ENCODE measurements at regions not wholly inside any gene's neighbourhood (a gene's known extent, or its start where the extent isn't known, plus 50 kb on each side); places are given as distances from the start of the nearest gene placed in this dataset.

DNA sequence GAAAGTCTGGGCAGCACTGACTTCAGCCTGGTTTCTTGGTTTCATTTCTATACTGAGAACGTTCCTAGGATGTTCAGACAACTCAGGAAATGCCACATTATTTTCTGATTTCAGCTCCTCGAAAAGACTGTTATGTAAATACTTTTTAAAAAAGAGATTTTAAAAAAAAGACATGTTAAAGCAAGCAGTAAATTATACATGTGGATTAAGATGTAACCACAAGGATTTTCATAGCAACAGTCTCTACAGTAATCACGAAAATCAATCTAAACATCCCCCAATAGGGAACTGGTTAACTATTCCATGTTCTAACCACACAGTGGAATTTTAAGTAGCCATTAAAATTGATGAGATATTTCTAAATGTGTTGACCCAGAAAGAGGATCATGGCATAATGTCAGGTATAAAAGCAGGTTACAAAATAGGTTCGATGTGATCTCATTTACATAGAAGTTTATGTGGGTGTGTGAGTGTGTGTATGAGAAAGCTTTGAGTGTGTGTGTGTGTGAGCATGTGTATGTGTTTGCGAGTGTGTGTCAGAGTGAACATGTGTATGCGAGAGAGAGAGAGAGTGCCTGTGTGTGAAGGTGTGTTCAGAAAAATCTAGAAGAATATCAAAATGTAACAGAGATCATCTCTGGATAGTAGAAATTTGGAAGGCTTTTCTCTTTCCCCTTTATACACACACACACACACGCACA is 63.0 kb upstream of the ERCC4 start:
- Histone ChIP-seq H3K4me3 (ENCODE audit: low read depth, low read length) (no peak overlapping the region), H3K4me1 (no peaks in the 10 kb centered on the region), H3K27me3 (ENCODE audit: control insufficient read depth, insufficient read depth, low read length) (no peaks in the 10 kb centered on the region), H3K9me3 (ENCODE audit: control insufficient read depth, low read length) (no peaks in the 10 kb centered on the region), H3K9ac (no peak overlapping the region), H3K4me2 (ENCODE audit: low read length) (no peak overlapping the region), H2AFZ (no peak overlapping the region), H3K27ac (no peak overlapping the region), H3K79me2 (no peaks in the 10 kb centered on the region), H3K36me3 (ENCODE audit: control insufficient read depth, insufficient read depth, low read length) (no peaks in the 10 kb centered on the region)
- no peak for TF ChIP-seq CTCF (IDR thresholded peaks at IDR 0.05)

DNA sequence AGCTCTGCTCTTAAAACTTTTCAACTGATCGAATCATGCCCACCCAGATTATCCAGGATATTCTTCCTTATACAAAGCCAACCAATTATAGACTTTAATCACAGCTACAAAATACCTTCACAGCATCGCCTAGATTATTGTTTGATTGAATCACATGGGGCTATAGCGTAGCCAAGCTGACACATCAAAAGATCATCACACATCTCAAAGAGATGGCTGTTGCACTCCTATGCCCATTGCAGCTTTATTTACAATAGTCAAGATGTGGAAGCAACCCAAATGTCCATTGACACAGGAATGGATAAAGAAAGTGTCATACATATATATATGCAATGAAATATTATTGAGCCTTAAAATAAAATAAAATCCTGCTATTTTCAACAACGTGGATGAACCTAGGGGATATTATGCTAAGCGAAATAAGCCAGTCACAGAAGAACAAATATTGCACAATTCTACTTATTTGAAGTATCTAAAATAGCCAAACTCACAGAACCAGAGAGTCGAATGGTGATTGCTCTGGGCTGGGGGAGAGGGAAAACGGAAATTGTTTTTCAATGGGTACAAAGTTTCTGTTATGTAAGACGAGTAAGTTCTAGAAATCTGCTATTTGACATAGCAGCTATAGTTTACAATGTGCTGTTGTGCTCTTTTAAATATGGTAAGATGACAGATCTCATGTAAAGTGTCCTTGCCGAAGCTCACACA is 60.9 kb upstream of the ERCC4 start:
- H3K36me3 ChIP-seq (ENCODE audit: control insufficient read depth, insufficient read depth, low read length) = no peaks in the 10 kb centered on the region

GRCh38 chr16:13863075-13863765 is 56.7 kb upstream of the ERCC4 start:
- Histone ChIP-seq H3K9ac (no peak overlapping the region), H3K27me3 (ENCODE audit: control insufficient read depth, insufficient read depth, low read length) (no peaks in the 10 kb centered on the region), H3K36me3 (ENCODE audit: control insufficient read depth, insufficient read depth, low read length) (no peaks in the 10 kb centered on the region), H3K4me1 (no peaks in the 10 kb centered on the region), H2AFZ (no peak overlapping the region), H3K79me2 (no peaks in the 10 kb centered on the region), H3K4me2 (ENCODE audit: low read length) (no peak overlapping the region), H3K27ac (no peak overlapping the region), H3K4me3 (ENCODE audit: low read depth, low read length) (no peak overlapping the region), H3K9me3 (ENCODE audit: control insufficient read depth, low read length) (no peaks in the 10 kb centered on the region)
- TF ChIP-seq CTCF (IDR thresholded peaks at IDR 0.05) = no peak

More for the DNA sequence above, 60.9 kb upstream of the ERCC4 start:
- no peak overlapping the region for H3K4me3 ChIP-seq (ENCODE audit: low read depth, low read length)
- H3K79me2 ChIP-seq = no peaks in the 10 kb centered on the region
- H2AFZ ChIP-seq = no peak overlapping the region
- H3K4me1 ChIP-seq = no peaks in the 10 kb centered on the region
- H3K9me3 ChIP-seq (ENCODE audit: control insufficient read depth, low read length) = no peaks in the 10 kb centered on the region
- H3K27ac ChIP-seq = no peak overlapping the region
- no peaks in the 10 kb centered on the region for H3K27me3 ChIP-seq (ENCODE audit: control insufficient read depth, insufficient read depth, low read length)
- no peak overlapping the region for H3K4me2 ChIP-seq (ENCODE audit: low read length)
- no peak for TF ChIP-seq CTCF (IDR thresholded peaks at IDR 0.05)
- H3K9ac ChIP-seq = no peak overlapping the region

DNA sequence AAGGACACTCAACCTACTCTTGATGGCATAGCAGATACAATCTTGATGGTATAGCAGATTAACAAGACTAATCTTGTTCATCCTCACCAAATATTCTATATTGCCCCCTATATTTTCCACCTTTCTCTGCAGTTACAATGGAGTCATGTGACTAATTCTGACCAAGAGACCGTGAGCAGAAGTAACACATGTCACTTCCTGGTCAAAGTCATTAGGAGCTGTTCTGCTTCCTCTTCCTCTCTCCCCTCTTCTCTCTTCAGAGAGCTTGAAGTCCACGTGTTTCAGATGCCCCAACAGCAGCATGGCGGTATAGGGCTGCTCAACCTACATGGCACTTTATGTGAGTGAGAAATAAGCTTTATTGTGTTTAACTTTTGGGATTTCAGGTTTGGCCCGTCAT is 55.3 kb upstream of the ERCC4 start:
- H3K27me3 ChIP-seq (ENCODE audit: control insufficient read depth, insufficient read depth, low read length) = no peaks in the 10 kb centered on the region
- H3K36me3 ChIP-seq (ENCODE audit: control insufficient read depth, insufficient read depth, low read length) = no peaks in the 10 kb centered on the region
- no peaks in the 10 kb centered on the region for H3K79me2 ChIP-seq
- H3K4me3 ChIP-seq (ENCODE audit: low read depth, low read length) = no peak overlapping the region
- no peaks in the 10 kb centered on the region for H3K9me3 ChIP-seq (ENCODE audit: control insufficient read depth, low read length)
- no peak overlapping the region for H3K27ac ChIP-seq
- no peak for TF ChIP-seq CTCF (IDR thresholded peaks at IDR 0.05)
- H2AFZ ChIP-seq = no peak overlapping the region
- H3K4me2 ChIP-seq (ENCODE audit: low read length) = no peak overlapping the region
- no peak overlapping the region for H3K9ac ChIP-seq
- H3K4me1 ChIP-seq = no peaks in the 10 kb centered on the region
